ENCODE measurements at regions not wholly inside any gene's neighbourhood (a gene's known extent, or its start where the extent isn't known, plus 50 kb on each side); places are given as distances from the start of the nearest gene placed in this dataset.

- TF ChIP-seq POLR2A (IDR thresholded peaks at IDR 0.05) (no peak), CTCF (IDR thresholded peaks at IDR 0.05) (no peak)
Observed at GRCh38 chr2:128639120-128639477, 320.4 kb upstream of the HS6ST1 start.

All from prostate gland (tissue), 2 donors.